Neural cell (in vitro differentiated cells): ENCODE measurements at regions not wholly inside any gene's neighbourhood (a gene's known extent, or its start where the extent isn't known, plus 50 kb on each side); places are given as distances from the start of the nearest gene placed in this dataset.

Experiments used
- H2AFZ ChIP-seq: fragments of 200-600, 300-800 bp; sonication (generic), shearing (Covaris generic); 2 replicates; pipeline ENCODE4 v1.6.0; 2014; ENCODE audit warnings: low read depth, mild to moderate bottlenecking, antibody characterized with exemption, low read length, moderate library complexity
- H3F3A ChIP-seq: fragments of 200-600 bp; shearing (Covaris generic); 2 replicates; pipeline ENCODE4 v1.6.1; 2016; ENCODE audit warnings: mild to moderate bottlenecking, moderate library complexity, mixed read lengths, antibody characterized with exemption, low read length; ENCODE audit not compliant: insufficient read depth, poor library complexity, severe bottlenecking
- H3K27ac ChIP-seq: fragments of 200-600, 300-800 bp; sonication (generic), shearing (Covaris generic); 2 replicates; pipeline ENCODE4 v1.5.1; 2014; ENCODE audit warnings: mild to moderate bottlenecking, low read length, moderate library complexity
- H3K27me3 ChIP-seq: fragments of 300-800, 200-600 bp; sonication (generic), shearing (Covaris generic); 2 replicates; pipeline ENCODE4 v1.6.0; 2014; ENCODE audit warnings: mild to moderate bottlenecking, low read depth, low read length, moderate library complexity; ENCODE audit not compliant: insufficient read depth
- H3K36me3 ChIP-seq: fragments of 300-800, 200-600 bp; sonication (generic), shearing (Covaris generic); 2 replicates; pipeline ENCODE4 v1.5.1; 2014; ENCODE audit warnings: mild to moderate bottlenecking, antibody characterized with exemption, low read length, moderate library complexity; ENCODE audit not compliant: insufficient read depth
- H3K4me2 ChIP-seq: fragments of 300-800, 200-600 bp; sonication (generic), shearing (Covaris generic); 2 replicates; pipeline ENCODE4 v1.6.0; 2014; ENCODE audit warnings: mild to moderate bottlenecking, low read length
- H3K4me3 ChIP-seq: fragments of 300-800, 200-600 bp; sonication (generic), shearing (Covaris generic); 2 replicates; pipeline ENCODE4 v1.5.1; 2014; ENCODE audit warnings: mild to moderate bottlenecking, low read length, moderate library complexity
- H3K79me2 ChIP-seq: fragments of 200-600 bp; shearing (Covaris generic); replicated peaks from 2 replicates; pipeline ENCODE4 v1.6.0; 2014; ENCODE audit warnings: mild to moderate bottlenecking, low read length, moderate library complexity; ENCODE audit not compliant: insufficient read depth
- H3K9ac ChIP-seq: fragments of 300-800, 200-600 bp; sonication (generic), shearing (Covaris generic); 2 replicates; pipeline ENCODE4 v1.6.1; 2016; ENCODE audit warnings: mild to moderate bottlenecking, low read length, mixed read lengths
- H3K9me2 ChIP-seq: fragments of 200-600 bp; shearing (Covaris generic); 2 replicates; pipeline ENCODE4 v1.6.1; 2016; ENCODE audit warnings: mild to moderate bottlenecking, low read length, mixed read lengths; ENCODE audit not compliant: insufficient read depth
- H3K9me3 ChIP-seq: fragments of 200-600, 300-800 bp; sonication (generic), shearing (Covaris generic); 2 replicates; pipeline ENCODE4 v1.6.1; 2016; ENCODE audit warnings: mild to moderate bottlenecking, mixed run types, low read length, moderate library complexity, mixed read lengths
- H4K20me1 ChIP-seq: fragments of 200-600 bp; shearing (Covaris generic); 2 replicates; pipeline ENCODE4 v1.6.1; 2016; ENCODE audit warnings: mild to moderate bottlenecking, mixed run types; ENCODE audit not compliant: insufficient read depth
- EP300 ChIP-seq: fragments of 450-650 bp; conservative IDR thresholded peaks from 2 replicates; pipeline ENCODE4 v1.6.1; 2014; ENCODE audit warnings: antibody characterized with exemption, mild to moderate bottlenecking, moderate library complexity; ENCODE audit not compliant: poor library complexity, severe bottlenecking
- EZH2 ChIP-seq: fragments of 200-600, 300-800 bp; shearing (Covaris generic), sonication (generic); IDR thresholded peaks from 2 replicates; pipeline ENCODE4 v1.6.1; 2014; ENCODE audit warnings: antibody characterized with exemption, low read length, borderline replicate concordance, mild to moderate bottlenecking; ENCODE audit not compliant: insufficient read depth, poor library complexity, severe bottlenecking
- MXI1 ChIP-seq: fragments of 450-650 bp; conservative IDR thresholded peaks from 2 replicates; pipeline ENCODE4 v1.6.1; 2014; ENCODE audit warnings: antibody characterized with exemption, mild to moderate bottlenecking; ENCODE audit not compliant: poor library complexity, severe bottlenecking
- POLR2AphosphoS5 ChIP-seq: IDR thresholded peaks from 2 replicates; pipeline ENCODE4 v1.6.1; 2012
- RAD21 ChIP-seq: fragments of 450-650 bp; conservative IDR thresholded peaks from 2 replicates; pipeline ENCODE4 v1.6.1; 2014; ENCODE audit warnings: antibody characterized with exemption, mild to moderate bottlenecking, moderate library complexity
- SMC3 ChIP-seq: fragments of 450-650 bp; conservative IDR thresholded peaks from 2 replicates; pipeline ENCODE4 v1.6.1; 2014; ENCODE audit warnings: antibody characterized with exemption, mild to moderate bottlenecking, moderate library complexity; ENCODE audit not compliant: poor library complexity
- TAF1 ChIP-seq: IDR thresholded peaks from 2 replicates; pipeline ENCODE4 v1.6.1; 2012; ENCODE audit warnings: low read depth
- TF ChIP-seq, protein P1 (sequence below): IDR thresholded peaks from 2 replicates; pipeline ENCODE4 v1.6.1; 2012; ENCODE audit warnings: borderline replicate concordance
- TF ChIP-seq, protein P2 (sequence below): fragments of 450-650 bp; IDR thresholded peaks from 2 replicates; pipeline ENCODE4 v1.5.1; 2014; ENCODE audit warnings: antibody characterized with exemption, mild to moderate bottlenecking, moderate library complexity; ENCODE audit not compliant: poor library complexity, severe bottlenecking

DNA sequence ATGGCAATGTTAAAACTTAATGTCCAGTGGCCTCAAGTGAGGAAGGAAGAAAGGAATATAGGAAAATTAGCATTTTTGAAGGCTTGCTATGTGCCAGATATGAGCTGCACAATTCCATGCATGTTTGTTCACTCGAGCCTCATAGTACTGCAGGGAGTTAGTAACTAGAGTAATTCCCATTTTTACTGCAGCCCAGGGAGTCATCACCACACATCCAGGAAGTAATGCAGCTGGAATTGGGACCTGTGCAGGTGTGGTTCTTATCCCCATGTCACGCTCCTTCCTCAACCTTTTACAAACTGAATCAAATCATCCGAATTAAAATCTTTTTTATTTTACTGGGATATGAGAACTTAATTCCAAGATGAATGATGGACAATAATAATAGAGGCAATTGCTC lies 149.5 kb upstream of the MAFB start (continued):
- TF ChIP-seq SMC3 (no peak), POLR2AphosphoS5 (no peak), RAD21 (no peak)

DNA sequence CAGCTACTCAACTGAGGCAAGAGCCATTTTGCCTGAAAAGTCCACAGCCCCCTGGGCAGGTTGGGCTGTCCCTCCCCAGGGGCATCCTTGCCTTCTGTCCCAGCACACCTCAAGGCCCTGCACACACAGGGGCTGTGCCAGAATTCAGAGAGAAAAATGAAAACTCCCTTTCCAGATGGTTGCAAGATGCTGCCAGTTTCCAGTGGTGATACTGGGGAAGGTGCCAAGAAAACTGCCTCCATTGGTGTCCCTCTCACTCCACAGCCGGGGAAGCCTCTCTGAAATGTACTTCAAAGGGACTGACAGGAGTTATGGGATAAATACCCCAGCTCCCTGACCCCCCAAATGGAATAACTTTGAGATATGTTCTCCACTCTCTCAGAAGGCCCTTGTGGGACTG lies 154.2 kb upstream of the MAFB start:
- Histone ChIP-seq H3K27me3 (no peaks in the 10 kb centered on the region), H3K9me3 (no peaks in the 10 kb centered on the region)
- no peak for TF ChIP-seq TAF1
- no peak for TF ChIP-seq MXI1
- TF ChIP-seq, protein P1, sequence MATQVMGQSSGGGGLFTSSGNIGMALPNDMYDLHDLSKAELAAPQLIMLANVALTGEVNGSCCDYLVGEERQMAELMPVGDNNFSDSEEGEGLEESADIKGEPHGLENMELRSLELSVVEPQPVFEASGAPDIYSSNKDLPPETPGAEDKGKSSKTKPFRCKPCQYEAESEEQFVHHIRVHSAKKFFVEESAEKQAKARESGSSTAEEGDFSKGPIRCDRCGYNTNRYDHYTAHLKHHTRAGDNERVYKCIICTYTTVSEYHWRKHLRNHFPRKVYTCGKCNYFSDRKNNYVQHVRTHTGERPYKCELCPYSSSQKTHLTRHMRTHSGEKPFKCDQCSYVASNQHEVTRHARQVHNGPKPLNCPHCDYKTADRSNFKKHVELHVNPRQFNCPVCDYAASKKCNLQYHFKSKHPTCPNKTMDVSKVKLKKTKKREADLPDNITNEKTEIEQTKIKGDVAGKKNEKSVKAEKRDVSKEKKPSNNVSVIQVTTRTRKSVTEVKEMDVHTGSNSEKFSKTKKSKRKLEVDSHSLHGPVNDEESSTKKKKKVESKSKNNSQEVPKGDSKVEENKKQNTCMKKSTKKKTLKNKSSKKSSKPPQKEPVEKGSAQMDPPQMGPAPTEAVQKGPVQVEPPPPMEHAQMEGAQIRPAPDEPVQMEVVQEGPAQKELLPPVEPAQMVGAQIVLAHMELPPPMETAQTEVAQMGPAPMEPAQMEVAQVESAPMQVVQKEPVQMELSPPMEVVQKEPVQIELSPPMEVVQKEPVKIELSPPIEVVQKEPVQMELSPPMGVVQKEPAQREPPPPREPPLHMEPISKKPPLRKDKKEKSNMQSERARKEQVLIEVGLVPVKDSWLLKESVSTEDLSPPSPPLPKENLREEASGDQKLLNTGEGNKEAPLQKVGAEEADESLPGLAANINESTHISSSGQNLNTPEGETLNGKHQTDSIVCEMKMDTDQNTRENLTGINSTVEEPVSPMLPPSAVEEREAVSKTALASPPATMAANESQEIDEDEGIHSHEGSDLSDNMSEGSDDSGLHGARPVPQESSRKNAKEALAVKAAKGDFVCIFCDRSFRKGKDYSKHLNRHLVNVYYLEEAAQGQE: no peak
- TF ChIP-seq EP300: no peak
- TF ChIP-seq SMC3: no peak
- TF ChIP-seq POLR2AphosphoS5: no peak
- TF ChIP-seq, protein P2, sequence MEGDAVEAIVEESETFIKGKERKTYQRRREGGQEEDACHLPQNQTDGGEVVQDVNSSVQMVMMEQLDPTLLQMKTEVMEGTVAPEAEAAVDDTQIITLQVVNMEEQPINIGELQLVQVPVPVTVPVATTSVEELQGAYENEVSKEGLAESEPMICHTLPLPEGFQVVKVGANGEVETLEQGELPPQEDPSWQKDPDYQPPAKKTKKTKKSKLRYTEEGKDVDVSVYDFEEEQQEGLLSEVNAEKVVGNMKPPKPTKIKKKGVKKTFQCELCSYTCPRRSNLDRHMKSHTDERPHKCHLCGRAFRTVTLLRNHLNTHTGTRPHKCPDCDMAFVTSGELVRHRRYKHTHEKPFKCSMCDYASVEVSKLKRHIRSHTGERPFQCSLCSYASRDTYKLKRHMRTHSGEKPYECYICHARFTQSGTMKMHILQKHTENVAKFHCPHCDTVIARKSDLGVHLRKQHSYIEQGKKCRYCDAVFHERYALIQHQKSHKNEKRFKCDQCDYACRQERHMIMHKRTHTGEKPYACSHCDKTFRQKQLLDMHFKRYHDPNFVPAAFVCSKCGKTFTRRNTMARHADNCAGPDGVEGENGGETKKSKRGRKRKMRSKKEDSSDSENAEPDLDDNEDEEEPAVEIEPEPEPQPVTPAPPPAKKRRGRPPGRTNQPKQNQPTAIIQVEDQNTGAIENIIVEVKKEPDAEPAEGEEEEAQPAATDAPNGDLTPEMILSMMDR: no peak
- TF ChIP-seq EZH2: no peak
- no peak for TF ChIP-seq RAD21

DNA sequence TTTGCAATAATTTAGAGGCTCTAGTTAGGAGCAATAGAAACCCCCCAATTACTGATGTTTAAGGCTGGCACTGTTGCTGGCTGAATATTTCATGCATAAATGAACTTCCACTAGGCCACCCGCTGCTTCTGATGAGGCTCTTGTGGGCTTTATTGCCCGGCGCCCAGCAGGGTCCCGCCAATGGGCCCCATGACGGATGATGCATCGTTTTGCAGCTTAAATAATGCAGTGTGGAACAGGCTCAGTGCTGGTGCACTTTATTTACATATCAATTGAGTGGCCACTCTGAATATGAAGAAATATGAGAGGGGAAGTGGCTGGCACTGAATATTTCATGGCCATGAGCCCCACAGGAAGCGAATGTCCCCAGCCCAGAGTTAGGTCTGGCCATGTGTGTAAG lies 155.3 kb upstream of the MAFB start:
- Histone ChIP-seq H3K9me3 (no peaks in the 10 kb centered on the region), H3K9ac (no peak overlapping the region), H2AFZ (no peak overlapping the region), H3K79me2 (no peaks in the 10 kb centered on the region), H3K36me3 (no peaks in the 10 kb centered on the region), H4K20me1 (no peaks in the 10 kb centered on the region), H3K9me2 (no peaks in the 10 kb centered on the region), H3K27me3 (no peaks in the 10 kb centered on the region), H3K4me2 (no peak overlapping the region), H3F3A (no peaks in the 10 kb centered on the region), H3K27ac (no peak overlapping the region), H3K4me3 (no peak overlapping the region)
- TF ChIP-seq, protein P2: no peak
- TF ChIP-seq POLR2AphosphoS5 (no peak), MXI1 (no peak), SMC3 (no peak), EZH2 (no peak), RAD21 (no peak), TAF1 (no peak), EP300 (no peak)
- TF ChIP-seq, protein P1: no peak

More for the DNA sequence above, 154.2 kb upstream of the MAFB start:
- no peaks in the 10 kb centered on the region for H3F3A ChIP-seq
- H3K36me3 ChIP-seq: no peaks in the 10 kb centered on the region
- no peaks in the 10 kb centered on the region for H3K9me2 ChIP-seq
- no peak overlapping the region for H3K9ac ChIP-seq
- no peak overlapping the region for H3K27ac ChIP-seq
- H3K4me2 ChIP-seq: no peak overlapping the region
- no peaks in the 10 kb centered on the region for H4K20me1 ChIP-seq
- H3K4me3 ChIP-seq: no peak overlapping the region
- no peak overlapping the region for H2AFZ ChIP-seq
- H3K79me2 ChIP-seq: no peaks in the 10 kb centered on the region
